Astrocyte (in vitro differentiated cells and primary cell): ENCODE measurements at regions not wholly inside any gene's neighbourhood (a gene's known extent, or its start where the extent isn't known, plus 50 kb on each side); places are given as distances from the start of the nearest gene placed in this dataset.

ENCODE experiments used
- CTCF ChIP-seq: IDR thresholded peaks from 2 replicates; pipeline ENCODE4 v1.5.1; 2011; ENCODE audit warnings: low read depth, mild to moderate bottlenecking, inconsistent platforms, low read length, moderate library complexity; ENCODE audit not compliant: insufficient read depth
- EZH2 ChIP-seq: IDR thresholded peaks from 2 replicates; pipeline ENCODE4 v1.6.1; 2012; ENCODE audit warnings: mild to moderate bottlenecking, low read length, inconsistent platforms; ENCODE audit not compliant: insufficient read depth

GRCh38 chr6:48031711-48032110 is 79.3 kb downstream of the PTCHD4 start:
- no peak for TF ChIP-seq EZH2
- TF ChIP-seq CTCF = no peak
